Erythroblast (primary cell): ENCODE measurements at regions not wholly inside any gene's neighbourhood (a gene's known extent, or its start where the extent isn't known, plus 50 kb on each side); places are given as distances from the start of the nearest gene placed in this dataset.

Source experiments
- GATA1 ChIP-seq: IDR thresholded peaks from 2 replicates; pipeline ENCODE4 v1.6.1; 2011; ENCODE audit warnings: low read depth, mild to moderate bottlenecking, control low read depth, low read length, moderate library complexity
- POLR2A ChIP-seq: IDR thresholded peaks from 2 replicates; pipeline ENCODE4 v1.6.1; 2011; ENCODE audit warnings: mild to moderate bottlenecking, low read length

DNA sequence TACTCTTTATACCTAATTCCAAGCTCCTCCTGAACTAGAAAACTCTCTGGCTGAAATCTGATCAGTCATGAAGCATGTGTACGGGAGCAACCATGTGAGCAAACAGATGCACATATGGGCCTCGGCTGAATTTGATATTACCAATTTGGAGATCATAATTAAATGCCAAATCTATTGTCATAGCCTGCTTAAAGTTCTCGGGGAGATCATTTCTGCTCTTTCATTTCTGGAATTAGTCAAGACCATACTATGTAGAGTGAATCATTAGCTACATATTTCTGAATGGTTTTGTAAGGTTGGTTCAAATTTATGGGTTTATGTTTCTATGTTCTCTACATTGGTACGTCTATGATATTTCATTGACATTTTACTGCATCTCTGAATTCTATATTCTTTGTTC, 205.5 kb downstream of the UBE2E3 start:
- TF ChIP-seq POLR2A (no peak), GATA1 (no peak)
